ENCODE measurements at regions not wholly inside any gene's neighbourhood (a gene's known extent, or its start where the extent isn't known, plus 50 kb on each side); places are given as distances from the start of the nearest gene placed in this dataset.

GRCh38 chr3:107453504-107453903 lies 69.3 kb upstream of the BBX start:
- no CpG with 5 or more reads among the region's 2 CpGs for WGBS (ENCODE audit: insufficient coverage)
- Histone ChIP-seq H3K27me3 (ENCODE audit: control insufficient read depth in 2 of 2, insufficient read depth in 2 of 2, low read length in 2 of 2) (no peaks in the 10 kb centered on the region), H3K4me1 (ENCODE audit: control insufficient read depth in 1 of 2, insufficient read depth in 2 of 2, low read length in 2 of 2) (no peaks in the 10 kb centered on the region), H3K4me2 (replicated peaks; ENCODE audit: extremely low read depth, low read length, poor library complexity, severe bottlenecking) (no peak overlapping the region), H3K79me2 (ENCODE audit: insufficient read depth, low read length) (no peaks in the 10 kb centered on the region), H3K27ac (ENCODE audit: low read depth in 1 of 2, low read length in 2 of 2) (no peak overlapping the region), H3K9ac (ENCODE audit: insufficient read depth, low read length, poor library complexity, severe bottlenecking) (no peak overlapping the region), H2AFZ (ENCODE audit: insufficient read depth, low read depth, low read length, poor library complexity, severe bottlenecking) (no peak overlapping the region), H3K9me3 (replicated peaks in 1 of 2; ENCODE audit: control insufficient read depth in 1 of 2, insufficient read depth in 1 of 2, low read length in 2 of 2) (no peaks in the 10 kb centered on the region), H3K4me3 (replicated peaks in 1 of 3; ENCODE audit: low read depth in 2 of 3, low read length in 3 of 3) (no peak overlapping the region), H3K36me3 (replicated peaks in 1 of 2; ENCODE audit: control insufficient read depth in 1 of 2, insufficient read depth in 2 of 2, low read length in 2 of 2) (no peaks in the 10 kb centered on the region), H4K20me1 (ENCODE audit: insufficient read depth, low read length) (no peaks in the 10 kb centered on the region)
- no peak overlapping the region for H3K4me3 Mint-ChIP-seq
- H3K27me3 Mint-ChIP-seq (ENCODE audit: low read depth in 3 of 3), result no peaks in the 10 kb centered on the region
- intact Hi-C loops (cut with micrococcal nuclease), result no loop called here
- no peak overlapping the region for H3K27ac Mint-ChIP-seq
- H3K4me1 Mint-ChIP-seq, result no peaks in the 10 kb centered on the region
- no peak for DNase-seq
- peaks cover 0 to 4% (median 0%) of the 10 kb centered on the region in 7 donors for H3K9me3 Mint-ChIP-seq
- TF ChIP-seq CTCF (IDR thresholded peaks at IDR 0.05), result no peak
- no peaks in the 10 kb centered on the region for H3K36me3 Mint-ChIP-seq

GRCh38 chr3:107455621-107456020 lies 67.1 kb upstream of the BBX start:
- Mint-ChIP-seq H3K27ac (no peak overlapping the region), H3K9me3 (peaks cover 0 to 4% (median 0%) of the 10 kb centered on the region in 7 donors), H3K4me3 (no peak overlapping the region), H3K4me1 (no peaks in the 10 kb centered on the region), H3K36me3 (no peaks in the 10 kb centered on the region), H3K27me3 (ENCODE audit: low read depth in 3 of 3) (no peaks in the 10 kb centered on the region)
- Histone ChIP-seq H3K9me3 (replicated peaks in 1 of 2; ENCODE audit: control insufficient read depth in 1 of 2, insufficient read depth in 1 of 2, low read length in 2 of 2) (no peaks in the 10 kb centered on the region), H3K27ac (ENCODE audit: low read depth in 1 of 2, low read length in 2 of 2) (no peak overlapping the region), H3K36me3 (replicated peaks in 1 of 2; ENCODE audit: control insufficient read depth in 1 of 2, insufficient read depth in 2 of 2, low read length in 2 of 2) (no peaks in the 10 kb centered on the region), H3K4me1 (ENCODE audit: control insufficient read depth in 1 of 2, insufficient read depth in 2 of 2, low read length in 2 of 2) (no peaks in the 10 kb centered on the region), H2AFZ (ENCODE audit: insufficient read depth, low read depth, low read length, poor library complexity, severe bottlenecking) (no peak overlapping the region), H4K20me1 (ENCODE audit: insufficient read depth, low read length) (no peaks in the 10 kb centered on the region), H3K4me2 (replicated peaks; ENCODE audit: extremely low read depth, low read length, poor library complexity, severe bottlenecking) (no peak overlapping the region), H3K79me2 (ENCODE audit: insufficient read depth, low read length) (no peaks in the 10 kb centered on the region), H3K9ac (ENCODE audit: insufficient read depth, low read length, poor library complexity, severe bottlenecking) (no peak overlapping the region), H3K27me3 (ENCODE audit: control insufficient read depth in 2 of 2, insufficient read depth in 2 of 2, low read length in 2 of 2) (no peaks in the 10 kb centered on the region), H3K4me3 (replicated peaks in 1 of 3; ENCODE audit: low read depth in 2 of 3, low read length in 3 of 3) (no peak overlapping the region)
- no CpG with 5 or more reads among the region's 1 CpG for WGBS (ENCODE audit: insufficient coverage)
- intact Hi-C loops (cut with micrococcal nuclease), result no loop called here
- no peak for DNase-seq
- TF ChIP-seq CTCF (IDR thresholded peaks at IDR 0.05), result no peak
